ENCODE measurements at regions not wholly inside any gene's neighbourhood (a gene's known extent, or its start where the extent isn't known, plus 50 kb on each side); places are given as distances from the start of the nearest gene placed in this dataset.

GRCh38 chr12:89779090-89779489 lies 70.5 kb upstream of the ATP2B1 start:
- Histone ChIP-seq H3K36me3 (no peaks in the 10 kb centered on the region), H3K4me3 (no peak overlapping the region), H3K9me3 (no peaks in the 10 kb centered on the region), H3K27ac (no peak overlapping the region), H3K27me3 (no peaks in the 10 kb centered on the region), H3K4me1 (peaks cover 0 to 24% (median 0%) of the 10 kb centered on the region in 3 donors)
- WGBS, 2 donors (ENCODE audit: low coverage in 1 of 2) = 100% methylated on average over 1 of the region's 1 CpG; no CpG with 5 or more reads in 1 of the 2 donors
- TF ChIP-seq CTCF (IDR thresholded peaks at IDR 0.05) = no peak
- no peak for TF ChIP-seq POLR2AphosphoS5 (IDR thresholded peaks at IDR 0.05)
- TF ChIP-seq POLR2A (IDR thresholded peaks at IDR 0.05) = no peak
- no peak for TF ChIP-seq EP300 (IDR thresholded peaks at IDR 0.05)
- no peak for ATAC-seq

DNA sequence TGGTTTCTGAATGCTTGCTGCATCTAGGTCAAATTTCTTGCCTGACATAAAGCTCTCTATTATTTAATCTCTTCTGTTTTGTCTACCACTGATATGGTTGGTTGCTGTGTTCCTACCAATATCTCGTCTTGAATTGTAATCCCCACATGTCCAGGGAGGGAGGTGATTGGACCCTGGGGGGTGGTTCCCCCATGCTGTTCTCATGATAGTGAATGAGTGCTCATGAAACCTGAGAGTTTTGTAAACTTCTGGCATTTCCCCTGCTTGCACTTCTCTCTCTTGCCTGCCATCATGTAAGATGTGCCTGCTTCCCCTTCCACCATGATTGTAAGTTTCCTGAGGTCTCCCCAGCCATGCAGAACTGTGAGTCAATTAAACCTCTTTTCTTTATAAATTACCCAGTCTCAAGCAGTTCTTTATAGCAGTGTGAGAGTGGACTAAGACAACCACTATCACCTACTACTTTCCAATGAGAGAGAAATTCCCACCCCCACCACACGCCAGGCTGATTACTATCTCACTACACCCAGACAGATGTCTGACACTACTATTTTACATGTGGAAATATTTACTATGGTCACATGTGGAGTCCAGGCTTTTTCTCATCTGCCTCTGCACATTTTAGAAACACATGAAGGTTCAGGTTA lies 69.2 kb upstream of the ATP2B1 start:
- WGBS, 2 donors (ENCODE audit: low coverage in 1 of 2) = 78 to 86% methylated on average over 2 of the region's 2 CpGs
- no peaks in the 10 kb centered on the region for H3K27me3 ChIP-seq
- H3K9me3 ChIP-seq = no peaks in the 10 kb centered on the region
- no peak overlapping the region for H3K4me3 ChIP-seq
- no peak for ATAC-seq
- no peak overlapping the region for H3K27ac ChIP-seq
- H3K4me1 ChIP-seq = peaks cover 0 to 11% (median 0%) of the 10 kb centered on the region in 3 donors
- TF ChIP-seq CTCF (IDR thresholded peaks at IDR 0.05) (no peak), EP300 (IDR thresholded peaks at IDR 0.05) (no peak), POLR2AphosphoS5 (IDR thresholded peaks at IDR 0.05) (no peak), POLR2A (IDR thresholded peaks at IDR 0.05) (no peak)
- no peaks in the 10 kb centered on the region for H3K36me3 ChIP-seq

DNA sequence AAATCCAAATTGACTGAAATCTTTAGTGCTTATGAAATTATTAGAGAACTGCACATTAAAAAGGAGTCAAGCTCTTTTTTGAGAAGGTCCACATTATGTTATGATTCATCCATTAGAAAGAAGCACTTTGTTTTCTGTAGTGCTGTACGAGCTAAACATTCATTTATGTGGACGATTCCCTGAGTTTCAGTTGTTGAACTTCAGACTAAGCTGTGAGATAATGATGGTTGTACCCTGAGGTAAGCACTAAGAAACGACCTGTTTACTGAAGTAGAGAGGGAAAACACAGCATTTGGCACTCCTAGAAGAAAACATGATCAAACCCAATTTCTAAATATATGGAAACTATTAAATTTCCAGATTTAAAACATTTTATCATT lies 67.3 kb upstream of the ATP2B1 start:
- Histone ChIP-seq H3K27ac (no peak overlapping the region), H3K9me3 (no peaks in the 10 kb centered on the region), H3K36me3 (no peaks in the 10 kb centered on the region), H3K4me3 (no peak overlapping the region), H3K27me3 (no peaks in the 10 kb centered on the region), H3K4me1 (no peaks in the 10 kb centered on the region)
- TF ChIP-seq EP300 (IDR thresholded peaks at IDR 0.05) (no peak), POLR2AphosphoS5 (IDR thresholded peaks at IDR 0.05) (no peak), CTCF (IDR thresholded peaks at IDR 0.05) (no peak), POLR2A (IDR thresholded peaks at IDR 0.05) (no peak)
- ATAC-seq = no peak
- WGBS, 2 donors (ENCODE audit: low coverage in 1 of 2) = 63 to 66% methylated on average over 3 of the region's 3 CpGs

- Histone ChIP-seq H3K36me3 (no peaks in the 10 kb centered on the region), H3K27me3 (no peaks in the 10 kb centered on the region), H3K4me3 (no peak overlapping the region), H3K9me3 (no peaks in the 10 kb centered on the region), H3K4me1 (no peaks in the 10 kb centered on the region), H3K27ac (no peak overlapping the region)
- ATAC-seq = no peak
- 55 to 66% methylated on average over 5 to 6 of the region's 6 CpGs for WGBS, 2 donors (ENCODE audit: low coverage in 1 of 2)
- no peak for TF ChIP-seq EP300 (IDR thresholded peaks at IDR 0.05)
- TF ChIP-seq POLR2AphosphoS5 (IDR thresholded peaks at IDR 0.05) = no peak
- no peak for TF ChIP-seq CTCF (IDR thresholded peaks at IDR 0.05)
- TF ChIP-seq POLR2A (IDR thresholded peaks at IDR 0.05) = no peak
Measured at GRCh38 chr12:89775063-89775985, 66.7 kb upstream of the ATP2B1 start.

Measured in gastroesophageal sphincter (tissue), 4 donors.